ENCODE measurements at regions not wholly inside any gene's neighbourhood (a gene's known extent, or its start where the extent isn't known, plus 50 kb on each side); places are given as distances from the start of the nearest gene placed in this dataset.

DNA sequence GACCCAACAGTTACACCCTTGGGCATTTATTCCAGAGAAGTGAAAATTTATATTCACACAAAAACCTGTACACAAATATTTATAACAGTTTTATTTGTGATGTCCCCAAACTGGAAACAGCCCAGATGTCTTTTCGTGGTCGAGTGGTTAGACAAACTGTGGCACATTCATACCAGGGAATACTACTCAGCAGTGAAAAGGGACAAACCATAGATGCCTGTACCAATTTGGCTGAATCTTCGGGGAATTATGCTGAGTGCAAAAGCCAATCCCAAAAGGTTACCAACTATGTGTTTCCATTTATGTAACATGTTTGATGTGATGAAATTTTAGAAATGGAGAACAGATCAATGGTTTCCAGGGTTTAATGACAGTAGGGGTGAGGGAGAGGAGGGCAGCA lies 154.3 kb downstream of the GLI2 start:
- TF ChIP-seq, protein P1, sequence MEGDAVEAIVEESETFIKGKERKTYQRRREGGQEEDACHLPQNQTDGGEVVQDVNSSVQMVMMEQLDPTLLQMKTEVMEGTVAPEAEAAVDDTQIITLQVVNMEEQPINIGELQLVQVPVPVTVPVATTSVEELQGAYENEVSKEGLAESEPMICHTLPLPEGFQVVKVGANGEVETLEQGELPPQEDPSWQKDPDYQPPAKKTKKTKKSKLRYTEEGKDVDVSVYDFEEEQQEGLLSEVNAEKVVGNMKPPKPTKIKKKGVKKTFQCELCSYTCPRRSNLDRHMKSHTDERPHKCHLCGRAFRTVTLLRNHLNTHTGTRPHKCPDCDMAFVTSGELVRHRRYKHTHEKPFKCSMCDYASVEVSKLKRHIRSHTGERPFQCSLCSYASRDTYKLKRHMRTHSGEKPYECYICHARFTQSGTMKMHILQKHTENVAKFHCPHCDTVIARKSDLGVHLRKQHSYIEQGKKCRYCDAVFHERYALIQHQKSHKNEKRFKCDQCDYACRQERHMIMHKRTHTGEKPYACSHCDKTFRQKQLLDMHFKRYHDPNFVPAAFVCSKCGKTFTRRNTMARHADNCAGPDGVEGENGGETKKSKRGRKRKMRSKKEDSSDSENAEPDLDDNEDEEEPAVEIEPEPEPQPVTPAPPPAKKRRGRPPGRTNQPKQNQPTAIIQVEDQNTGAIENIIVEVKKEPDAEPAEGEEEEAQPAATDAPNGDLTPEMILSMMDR (conservative IDR thresholded peaks at IDR 0.05; ENCODE audit: low read depth, low read length): no peak
- no peak for TF ChIP-seq EZH2 (IDR thresholded peaks at IDR 0.05; ENCODE audit: low read length, unreplicated experiment)

Data from PC-3 (cell line).